ACHN (cell line): ENCODE measurements at regions not wholly inside any gene's neighbourhood (a gene's known extent, or its start where the extent isn't known, plus 50 kb on each side); places are given as distances from the start of the nearest gene placed in this dataset.

Experiments
- DNase-seq: peaks from one replicate; pipeline ENCODE4 v3.0.0-alpha.2; 2015
- in situ Hi-C: cut with HindIII; loops from 2 replicates; pipeline ENCODE4 v1.10.0; 2017; ENCODE audit warnings: low sequenced_read_pairs, low pct_ligation_motif_present, low pct_unique_long_range_greater_than_20kb

- DNase-seq = no peak
- in situ Hi-C loops = no loop called here
Measured at GRCh38 chr2:236703906-236704305, 134.3 kb downstream of the ACKR3 start.

GRCh38 chr2:236704887-236705286, 135.3 kb downstream of the ACKR3 start:
- DNase-seq = no peak
- in situ Hi-C loops = no loop called here

- DNase-seq = no peak
- in situ Hi-C loops = no loop called here
Measured at GRCh38 chr2:236705295-236706105, 135.9 kb downstream of the ACKR3 start.

GRCh38 chr2:236706288-236706687, 136.7 kb downstream of the ACKR3 start:
- no peak for DNase-seq
- in situ Hi-C loops = no loop called here

GRCh38 chr2:236706803-236707202, 137.2 kb downstream of the ACKR3 start:
- no peak for DNase-seq
- in situ Hi-C loops = no loop called here

GRCh38 chr2:236711440-236711839, 141.8 kb downstream of the ACKR3 start:
- in situ Hi-C loops = no loop called here
- DNase-seq = no peak

GRCh38 chr2:236712304-236712703, 142.7 kb downstream of the ACKR3 start:
- in situ Hi-C loops = no loop called here
- no peak for DNase-seq

- DNase-seq = no peak
Measured at GRCh38 chr2:236712961-236713673, 143.5 kb downstream of the ACKR3 start.

GRCh38 chr2:236714080-236714479, 144.5 kb downstream of the ACKR3 start:
- in situ Hi-C loops = no loop called here
- no peak for DNase-seq

More at GRCh38 chr2:236712961-236713673, 143.5 kb downstream of the ACKR3 start:
- in situ Hi-C loops = no loop called here

GRCh38 chr2:236715077-236715476, 145.5 kb downstream of the ACKR3 start:
- in situ Hi-C loops = no loop called here
- no peak for DNase-seq

- in situ Hi-C loops = no loop called here
Measured at GRCh38 chr2:236715491-236715961, 145.9 kb downstream of the ACKR3 start.

GRCh38 chr2:236717120-236717519, 147.5 kb downstream of the ACKR3 start:
- in situ Hi-C loops = no loop called here
- DNase-seq = no peak

More at GRCh38 chr2:236715491-236715961, 145.9 kb downstream of the ACKR3 start:
- no peak for DNase-seq

GRCh38 chr2:236717729-236718128, 148.1 kb downstream of the ACKR3 start:
- DNase-seq = no peak
- in situ Hi-C loops = no loop called here

GRCh38 chr2:236718207-236718992, 148.8 kb downstream of the ACKR3 start:
- in situ Hi-C loops = no loop called here
- peak; percentile 20 for DNase-seq

GRCh38 chr2:236719192-236719635, 149.6 kb downstream of the ACKR3 start:
- in situ Hi-C loops = no loop called here
- no peak for DNase-seq

GRCh38 chr2:236720974-236721540, 151.4 kb downstream of the ACKR3 start:
- in situ Hi-C loops = no loop called here
- no peak for DNase-seq

- no peak for DNase-seq
- in situ Hi-C loops = no loop called here
Measured at GRCh38 chr2:236724200-236724599, 154.6 kb downstream of the ACKR3 start.

- DNase-seq = no peak
- in situ Hi-C loops = no loop called here
Measured at GRCh38 chr2:236726701-236727450, 157.3 kb downstream of the ACKR3 start.
